Endodermal cell (in vitro differentiated cells): ENCODE measurements at regions not wholly inside any gene's neighbourhood (a gene's known extent, or its start where the extent isn't known, plus 50 kb on each side); places are given as distances from the start of the nearest gene placed in this dataset.

ENCODE experiments used
- DNase-seq: peaks from one replicate; pipeline ENCODE4 v3.0.0-alpha.2; 2017
- H3K27ac ChIP-seq: 2 replicates; pipeline ENCODE4 v1.5.1; 2013; ENCODE audit warnings: mild to moderate bottlenecking, low read depth, low read length, moderate library complexity
- H3K27me3 ChIP-seq: 2 replicates; pipeline ENCODE4 v1.6.1; 2013; ENCODE audit warnings: mild to moderate bottlenecking, low read length, moderate library complexity; ENCODE audit not compliant: insufficient read depth, control insufficient read depth, poor library complexity, severe bottlenecking
- H3K36me3 ChIP-seq: 2 replicates; pipeline ENCODE4 v1.7.0; 2013; ENCODE audit warnings: mild to moderate bottlenecking, low read length, moderate library complexity; ENCODE audit not compliant: control insufficient read depth, insufficient read depth
- H3K4me1 ChIP-seq: one replicate; pipeline ENCODE4 v1.7.0; 2013; ENCODE audit warnings: low read length; ENCODE audit not compliant: control insufficient read depth, insufficient read depth
- H3K4me3 ChIP-seq: 2 replicates; pipeline ENCODE4 v1.5.1; 2013; ENCODE audit warnings: mild to moderate bottlenecking, low read length, moderate library complexity
- H3K9ac ChIP-seq: 2 replicates; pipeline ENCODE4 v1.6.1; 2013; ENCODE audit warnings: mild to moderate bottlenecking, low read length, moderate library complexity; ENCODE audit not compliant: poor library complexity, severe bottlenecking; ENCODE audit errors: extremely low read depth
- H3K9me3 ChIP-seq: 2 replicates; pipeline ENCODE4 v1.6.1; 2013; ENCODE audit warnings: mild to moderate bottlenecking, low read length, moderate library complexity; ENCODE audit not compliant: control insufficient read depth
- H3K27ac Mint-ChIP-seq: 2 replicates; pipeline ENCODE4 v1.8.0; 2020; ENCODE audit warnings: mixed read lengths
- H3K27me3 Mint-ChIP-seq: 2 replicates; pipeline ENCODE4 v1.8.0; 2021; ENCODE audit warnings: mild to moderate bottlenecking, mixed read lengths; ENCODE audit not compliant: insufficient read depth
- H3K36me3 Mint-ChIP-seq: 2 replicates; pipeline ENCODE4 v1.8.0; 2020; ENCODE audit warnings: low read depth, mixed read lengths
- H3K4me1 Mint-ChIP-seq: 2 replicates; pipeline ENCODE4 v1.8.0; 2020; ENCODE audit warnings: mixed read lengths
- H3K4me3 Mint-ChIP-seq: 2 replicates; pipeline ENCODE4 v1.8.0; 2020; ENCODE audit warnings: mild to moderate bottlenecking, moderate library complexity, mixed read lengths
- H3K9me3 Mint-ChIP-seq: 2 replicates; pipeline ENCODE4 v1.8.0; 2020; ENCODE audit warnings: mild to moderate bottlenecking, mixed read lengths
- CTCF ChIP-seq: fragments of 200-600 bp; sonication (generic); conservative IDR thresholded peaks from 2 replicates; pipeline ENCODE4 v1.5.0; 2021; ENCODE audit warnings: antibody characterized with exemption, mild to moderate bottlenecking
- WGBS, 2 experiments: methylation state at CpG; one replicate each; pipeline versions ENCODE4 v1.1.5 to v1.1.7; 2013; ENCODE audit warnings: missing lambda C conversion rate in 2 of 2, mixed read lengths in 1 of 2; ENCODE audit not compliant: insufficient coverage in 1 of 2, insufficient read length in 1 of 2; 5-methylcytosine and 5-hydroxymethylcytosine counted together

GRCh38 chr1:93798291-93798690 lies 80.7 kb downstream of the DNTTIP2 start:
- Mint-ChIP-seq H3K27me3 (peaks cover 2% of the 10 kb centered on the region), H3K27ac (no peak overlapping the region), H3K9me3 (peaks cover 4% of the 10 kb centered on the region), H3K4me1 (no peaks in the 10 kb centered on the region), H3K36me3 (peaks cover 4% of the 10 kb centered on the region), H3K4me3 (no peak overlapping the region)
- peaks cover 9% of the 10 kb centered on the region for H3K9me3 ChIP-seq
- no peak for TF ChIP-seq CTCF
- no peak overlapping the region for H3K4me3 ChIP-seq
- no peaks in the 10 kb centered on the region for H3K4me1 ChIP-seq
- 88 to 100% methylated on average over 1 of the region's 1 CpG for WGBS, 2 experiments
- no peak overlapping the region for H3K9ac ChIP-seq
- no peaks in the 10 kb centered on the region for H3K27me3 ChIP-seq
- H3K36me3 ChIP-seq: no peaks in the 10 kb centered on the region
- DNase-seq: peak; percentile 0
- no peak overlapping the region for H3K27ac ChIP-seq

- TF ChIP-seq CTCF: no peak
- Mint-ChIP-seq H3K9me3 (peaks cover 3% of the 10 kb centered on the region), H3K27me3 (peaks cover 1% of the 10 kb centered on the region), H3K4me3 (no peak overlapping the region), H3K4me1 (peaks cover 8% of the 10 kb centered on the region), H3K36me3 (no peaks in the 10 kb centered on the region), H3K27ac (no peak overlapping the region)
- Histone ChIP-seq H3K4me1 (no peaks in the 10 kb centered on the region), H3K27ac (no peak overlapping the region), H3K4me3 (no peak overlapping the region), H3K9ac (no peak overlapping the region), H3K27me3 (no peaks in the 10 kb centered on the region), H3K9me3 (peaks cover 16% of the 10 kb centered on the region), H3K36me3 (no peaks in the 10 kb centered on the region)
- DNase-seq: no peak
- 97 to 100% methylated on average over 2 to 3 of the region's 3 CpGs for WGBS, 2 experiments
Observed at GRCh38 chr1:93784538-93784937, 94.5 kb downstream of the DNTTIP2 start.

- H3K27ac Mint-ChIP-seq: no peak overlapping the region
Observed at GRCh38 chr1:93783876-93784275, 95.1 kb downstream of the DNTTIP2 start.

More at GRCh38 chr1:93783876-93784275, 95.1 kb downstream of the DNTTIP2 start:
- Mint-ChIP-seq H3K36me3 (no peaks in the 10 kb centered on the region), H3K4me3 (no peak overlapping the region), H3K9me3 (peaks cover under 1% of the 10 kb centered on the region), H3K27me3 (peaks cover under 1% of the 10 kb centered on the region), H3K4me1 (peaks cover 9% of the 10 kb centered on the region)
- no peaks in the 10 kb centered on the region for H3K27me3 ChIP-seq
- no peak overlapping the region for H3K9ac ChIP-seq
- H3K27ac ChIP-seq: no peak overlapping the region
- 92 to 100% methylated on average over 1 to 2 of the region's 2 CpGs for WGBS, 2 experiments
- no peaks in the 10 kb centered on the region for H3K4me1 ChIP-seq
- TF ChIP-seq CTCF: no peak
- H3K4me3 ChIP-seq: no peak overlapping the region
- peak; percentile 17 for DNase-seq
- peaks cover 9% of the 10 kb centered on the region for H3K9me3 ChIP-seq
- no peaks in the 10 kb centered on the region for H3K36me3 ChIP-seq
